HG02571 (cell line): ENCODE measurements at regions not wholly inside any gene's neighbourhood (a gene's known extent, or its start where the extent isn't known, plus 50 kb on each side); places are given as distances from the start of the nearest gene placed in this dataset.

ENCODE experiments used
- ATAC-seq: cut with Tn5 transposase; IDR thresholded peaks from one replicate; pipeline ENCODE4 v1.9.1; 2021; ENCODE audit warnings: mild to moderate bottlenecking, moderate library complexity; ENCODE audit not compliant: unreplicated experiment

DNA sequence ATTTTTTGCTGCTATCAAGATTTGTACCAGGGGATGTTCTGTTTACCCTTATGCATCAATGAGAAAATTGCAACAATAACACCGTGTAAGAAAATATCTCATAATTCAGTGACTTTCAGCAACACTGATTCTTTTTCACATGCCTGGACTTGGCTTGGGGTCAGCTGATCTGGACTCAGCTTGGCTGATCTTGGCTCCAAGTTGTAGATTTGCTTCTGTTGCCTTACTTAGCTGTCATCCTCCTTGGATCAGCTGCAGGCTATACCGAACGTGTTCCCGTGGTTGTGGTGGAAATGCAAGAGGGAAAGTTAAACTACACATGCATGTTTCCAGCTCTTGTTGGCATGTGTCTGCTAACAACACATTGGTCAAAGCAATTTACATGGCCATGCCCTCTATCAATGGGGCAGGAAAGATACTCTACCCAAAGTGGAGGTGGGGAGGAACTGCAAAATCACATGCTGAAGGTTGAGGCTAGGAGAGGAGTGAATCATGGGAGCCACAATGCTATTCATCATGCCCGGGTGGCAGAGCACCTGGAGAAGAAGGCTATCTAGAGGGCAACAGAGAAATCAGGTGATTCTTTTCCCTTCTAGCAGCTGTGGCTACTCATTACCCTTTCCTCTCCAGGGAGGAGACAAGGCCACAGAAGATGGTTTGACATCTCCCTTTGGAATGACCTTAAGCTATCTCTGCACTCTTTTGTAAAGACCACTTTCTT, 1276.3 kb upstream of the AUTS2 start:
- ATAC-seq = no peak

DNA sequence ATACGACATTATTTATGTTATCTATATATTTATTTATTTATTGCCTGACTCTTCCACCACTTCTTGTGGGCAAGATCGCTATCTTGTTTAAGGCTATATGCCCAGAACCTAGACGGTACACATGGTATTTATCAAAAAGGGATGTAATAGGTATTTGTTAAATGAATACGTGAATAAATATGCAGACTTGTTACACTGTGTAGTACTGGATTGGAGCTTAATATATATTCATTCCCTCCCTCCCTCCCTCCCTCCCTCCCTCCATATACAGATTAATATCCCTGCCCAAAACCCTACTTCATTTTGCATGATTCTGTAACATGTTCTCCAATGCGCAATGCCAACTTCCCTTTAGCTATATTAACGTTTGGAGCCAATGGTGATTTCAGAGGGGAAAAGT, 1273.7 kb upstream of the AUTS2 start:
- no peak for ATAC-seq

DNA sequence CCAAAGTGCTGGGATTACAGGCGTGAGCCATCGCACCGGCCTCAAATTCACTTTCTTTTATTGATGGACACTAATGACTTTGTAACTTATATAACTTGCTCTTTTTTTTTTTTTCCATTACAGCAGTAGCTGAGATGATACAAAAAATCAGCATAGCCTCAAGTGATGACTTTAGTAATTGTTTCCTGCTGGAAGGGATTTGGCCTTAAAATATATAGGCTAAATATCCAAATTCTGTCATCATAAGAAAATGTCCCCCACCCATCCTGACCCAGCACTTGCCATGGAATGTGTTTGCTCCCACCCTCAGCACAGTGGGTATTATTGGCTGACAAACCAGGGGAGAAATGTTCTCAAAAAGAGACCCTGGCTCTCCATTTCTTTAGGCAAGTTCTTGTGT, 1264.1 kb upstream of the AUTS2 start:
- no peak for ATAC-seq

DNA sequence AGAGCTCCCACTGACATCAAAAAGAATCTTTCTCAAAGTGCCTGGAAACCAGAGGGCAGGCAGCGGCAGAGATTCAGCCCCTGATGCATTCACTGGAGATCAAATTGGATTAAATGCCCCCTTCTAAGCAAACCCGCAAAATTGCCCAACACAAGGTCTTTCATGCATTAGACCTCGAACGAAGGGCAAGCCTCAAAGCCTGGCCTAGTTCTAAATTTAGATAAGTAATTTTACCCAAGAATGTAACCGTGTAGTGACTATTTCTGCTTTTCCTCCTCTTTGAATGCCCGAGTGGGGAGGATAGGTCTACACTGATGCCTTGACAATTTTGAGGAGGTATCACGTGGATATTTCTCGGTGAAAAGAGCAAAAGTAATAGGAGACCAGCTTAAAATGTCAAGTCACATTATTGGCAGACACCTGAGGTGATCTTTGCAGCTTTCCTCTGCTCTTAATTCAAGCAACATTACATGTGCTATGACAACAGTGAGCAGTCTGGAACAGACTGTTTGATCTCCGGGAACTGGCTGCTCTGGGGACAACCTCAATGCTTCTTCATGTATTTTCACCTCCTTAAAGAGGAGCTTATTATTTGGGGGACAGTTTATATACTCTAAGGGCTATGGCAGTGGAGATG, 1263.5 kb upstream of the AUTS2 start:
- ATAC-seq = no peak

DNA sequence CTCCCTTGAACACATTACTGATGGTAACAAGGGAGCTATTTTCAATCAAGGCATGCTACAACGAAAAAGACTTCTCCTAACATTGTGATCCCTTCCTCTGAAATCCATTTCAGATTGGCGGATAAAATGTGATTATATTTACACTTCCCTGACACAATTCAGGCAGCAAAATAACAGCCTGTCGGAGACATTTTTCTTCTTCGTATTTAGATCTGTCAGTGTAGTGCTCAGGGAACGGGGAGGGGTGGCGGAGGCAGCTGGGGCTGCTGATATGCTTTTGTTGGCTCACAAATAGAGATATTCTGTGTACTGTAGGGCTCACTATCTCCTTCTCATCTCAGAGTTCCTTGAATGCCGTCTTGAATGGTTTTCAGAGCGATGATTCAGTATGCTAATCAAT, 1261.7 kb upstream of the AUTS2 start:
- no peak for ATAC-seq

DNA sequence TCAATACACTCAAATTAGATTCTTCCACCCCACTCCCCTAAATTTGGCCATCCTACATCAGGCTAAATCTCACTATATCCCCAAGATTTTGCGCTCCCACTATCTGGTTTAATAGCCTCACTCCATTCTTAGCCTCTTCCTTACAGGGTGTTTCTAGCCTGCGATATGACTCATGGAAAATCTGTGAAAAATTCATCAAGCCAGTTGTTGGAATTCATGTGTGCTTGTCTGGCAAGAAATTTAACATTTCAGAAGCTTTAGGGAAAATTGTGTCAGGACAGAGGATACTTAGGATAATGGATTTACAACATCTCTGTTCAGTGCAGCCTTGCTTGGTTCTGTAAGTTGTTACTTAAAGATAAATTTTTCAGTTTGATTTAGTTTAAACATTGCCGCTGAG, 1249.9 kb upstream of the AUTS2 start:
- ATAC-seq = no peak

DNA sequence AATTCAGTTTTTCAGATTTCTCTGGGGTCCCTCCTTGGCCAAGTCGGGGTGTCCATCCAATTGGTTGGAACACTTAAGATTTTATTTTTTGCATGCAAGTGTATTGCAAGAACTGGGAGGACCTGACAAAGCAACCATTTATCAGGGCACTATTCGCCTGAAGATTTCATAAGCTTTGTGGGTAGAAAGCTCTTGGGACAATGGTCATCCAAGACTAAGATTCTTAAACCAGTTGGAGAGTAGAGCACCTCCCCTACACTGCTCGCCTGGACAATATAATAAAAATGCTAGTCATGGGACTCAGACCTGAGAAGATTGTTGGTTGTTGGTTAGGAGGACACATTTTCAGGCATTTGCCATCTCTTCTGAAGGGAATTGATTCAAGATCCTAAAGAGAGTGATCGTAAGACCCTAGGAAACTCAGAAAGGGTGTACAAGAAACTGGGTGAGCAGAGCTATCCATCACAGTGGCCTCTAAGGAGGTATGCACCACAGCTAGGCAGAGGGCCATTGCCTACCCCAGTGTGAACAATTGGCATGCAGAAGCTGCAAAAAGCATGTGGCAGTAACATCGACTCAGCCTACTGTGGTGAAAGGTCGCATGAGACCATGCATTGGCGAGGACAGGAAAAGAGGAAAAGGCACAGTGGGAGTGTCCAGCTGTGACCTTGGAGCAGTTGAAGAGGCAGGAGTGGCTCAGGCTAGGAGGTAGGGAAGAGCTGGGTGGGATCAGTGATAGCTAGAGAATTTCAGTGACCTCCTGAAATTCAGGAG, 1235.3 kb upstream of the AUTS2 start:
- no peak for ATAC-seq

DNA sequence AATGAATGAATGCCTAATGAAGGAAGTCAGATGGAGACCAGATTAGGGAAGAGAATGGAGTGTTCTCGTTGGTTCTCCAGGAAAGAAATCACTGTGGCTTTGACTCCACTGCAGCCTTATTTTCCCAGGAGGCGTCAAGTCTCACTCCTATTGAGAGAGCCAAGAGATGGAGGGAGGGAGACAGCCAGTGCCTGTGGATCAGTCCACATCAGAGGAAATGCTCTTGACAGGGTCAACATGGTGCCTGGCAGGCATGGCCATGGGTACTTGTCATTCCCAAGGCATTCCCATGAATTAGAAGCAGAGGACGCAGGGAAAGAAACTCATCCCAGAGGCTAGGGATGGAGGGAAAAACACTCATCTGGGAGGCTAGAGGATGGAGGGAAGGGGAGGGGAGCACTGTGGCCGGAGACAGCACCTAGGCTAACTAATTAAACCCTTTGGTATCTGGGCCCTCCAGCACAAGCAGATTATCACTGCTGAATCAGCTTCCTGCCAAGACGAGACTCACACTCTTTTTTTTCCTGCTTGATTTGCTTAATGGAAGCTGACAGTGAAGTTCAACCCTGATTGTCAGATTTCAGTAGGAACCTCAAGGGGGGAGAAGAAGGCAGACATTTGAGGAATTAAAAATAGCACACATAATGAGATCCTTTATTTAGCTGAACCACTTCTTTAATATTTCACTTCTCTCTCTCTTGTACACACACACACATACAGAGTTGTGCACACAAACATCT, 1233.2 kb upstream of the AUTS2 start:
- ATAC-seq = no peak

DNA sequence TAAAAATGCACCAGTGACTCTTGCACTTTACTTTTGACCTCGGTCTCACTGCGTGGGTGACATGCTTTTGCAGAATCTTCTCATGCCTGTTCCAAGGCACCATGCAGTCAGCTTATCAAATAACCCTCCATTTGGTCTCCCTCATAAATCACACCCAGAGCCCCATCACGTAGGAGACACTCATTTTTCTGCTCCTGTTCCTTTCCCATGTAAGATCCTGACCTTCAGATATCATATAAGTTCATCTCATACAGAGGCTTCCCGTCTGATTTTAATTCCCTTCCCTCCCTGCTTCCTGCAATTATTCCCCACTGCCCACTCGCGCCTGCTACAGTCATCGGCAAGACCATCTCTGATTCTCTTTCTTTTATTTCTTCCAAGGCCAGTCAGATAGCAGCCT, 1226.3 kb upstream of the AUTS2 start:
- ATAC-seq = no peak

DNA sequence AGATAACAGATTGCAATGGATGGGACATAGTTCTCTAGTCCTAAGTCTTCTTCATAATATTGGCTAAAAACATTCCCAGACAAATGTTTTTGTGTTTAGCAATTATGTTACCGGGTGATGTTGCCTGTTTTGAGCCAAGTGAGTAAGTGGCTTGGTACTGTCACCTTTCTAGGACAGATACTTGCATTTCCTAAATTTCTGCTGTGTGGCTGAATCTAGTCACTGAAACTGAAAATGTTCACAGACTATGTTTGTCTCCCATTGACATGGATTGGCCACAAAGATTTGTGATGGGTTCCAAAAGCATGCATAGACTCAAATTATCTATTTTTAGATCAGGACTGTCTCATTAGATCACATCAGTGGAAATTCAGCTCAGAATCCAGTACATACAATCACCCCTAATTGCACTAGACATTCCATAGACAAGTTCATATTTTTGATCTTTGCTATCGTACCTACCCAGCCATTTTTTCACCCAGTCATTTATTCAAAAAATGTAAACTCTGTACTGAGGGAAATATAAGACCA, 1222.1 kb upstream of the AUTS2 start:
- no peak for ATAC-seq

DNA sequence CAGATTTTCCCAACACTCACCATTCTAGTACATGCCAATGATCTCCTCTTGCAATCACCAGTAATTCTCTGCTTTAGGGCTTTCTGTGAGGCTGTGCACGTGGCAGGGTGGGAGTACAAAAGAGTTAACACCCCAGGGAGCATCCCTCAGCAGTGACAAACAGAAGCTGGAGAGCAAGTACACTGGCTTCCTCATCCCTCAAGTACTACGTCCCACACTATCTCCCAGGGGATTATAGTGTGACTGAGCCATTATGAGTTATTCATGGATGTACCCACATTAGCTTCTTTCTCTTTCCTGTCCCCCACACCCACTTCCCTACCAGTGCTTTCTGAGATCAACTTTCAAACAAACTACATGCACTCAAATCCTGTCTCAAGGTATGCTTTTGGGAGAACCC, 1216.5 kb upstream of the AUTS2 start:
- ATAC-seq = no peak

DNA sequence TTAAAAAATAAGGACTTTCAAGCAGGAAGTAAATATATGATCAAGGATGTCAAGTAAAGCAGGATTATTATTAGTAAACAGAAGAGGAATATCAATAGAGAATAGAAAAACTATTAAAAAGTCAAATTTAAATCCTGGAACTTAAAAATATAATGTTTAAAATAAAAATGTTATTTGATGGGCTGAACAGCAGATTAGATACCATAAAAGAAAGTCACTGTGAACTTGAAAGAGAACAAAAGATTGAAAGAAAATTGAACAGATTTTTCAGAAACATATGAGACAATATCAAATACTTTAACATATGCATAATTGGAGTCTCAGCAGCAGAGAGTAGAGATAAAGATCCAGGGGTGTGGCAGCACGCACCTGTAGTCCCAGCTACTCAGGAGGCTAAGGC, 1213.7 kb upstream of the AUTS2 start:
- ATAC-seq = no peak

DNA sequence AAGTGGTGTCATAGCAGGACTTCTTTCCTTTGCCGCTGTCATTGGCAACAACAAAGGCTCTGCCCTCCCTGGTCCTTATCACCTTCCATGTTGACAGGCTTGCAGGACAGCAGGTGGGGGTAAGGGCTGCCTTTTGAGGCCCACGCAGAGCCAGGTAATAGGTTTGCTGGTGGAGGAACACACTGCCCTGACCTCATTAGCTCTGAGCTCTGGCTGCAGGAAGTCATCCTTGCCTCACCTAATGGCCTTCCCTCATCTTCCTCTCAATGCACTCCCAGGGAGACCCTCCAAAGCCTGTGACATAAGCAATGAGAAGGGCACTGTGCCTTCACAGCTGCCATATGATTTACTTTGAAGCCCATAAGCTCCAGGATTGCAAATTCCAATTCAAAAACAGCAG, 1205.2 kb upstream of the AUTS2 start:
- no peak for ATAC-seq

DNA sequence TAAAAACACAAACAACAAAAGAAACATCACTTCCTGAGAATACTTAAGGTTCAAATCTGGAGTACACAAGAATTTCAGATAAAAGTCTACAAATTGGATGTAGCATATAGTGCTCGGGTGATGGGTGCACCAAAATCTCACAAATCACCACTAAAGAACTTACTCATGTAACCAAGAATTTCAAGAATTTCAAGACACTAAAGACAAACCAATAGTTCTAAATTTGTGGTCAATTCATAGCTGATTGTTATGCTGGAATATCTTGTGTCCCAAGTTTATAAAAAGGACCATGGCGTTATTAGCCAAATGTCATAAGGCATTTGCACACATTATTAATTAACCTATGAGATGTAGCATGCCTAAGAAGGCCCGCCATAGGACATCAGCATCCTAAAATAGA, 1204.1 kb upstream of the AUTS2 start:
- no peak for ATAC-seq

DNA sequence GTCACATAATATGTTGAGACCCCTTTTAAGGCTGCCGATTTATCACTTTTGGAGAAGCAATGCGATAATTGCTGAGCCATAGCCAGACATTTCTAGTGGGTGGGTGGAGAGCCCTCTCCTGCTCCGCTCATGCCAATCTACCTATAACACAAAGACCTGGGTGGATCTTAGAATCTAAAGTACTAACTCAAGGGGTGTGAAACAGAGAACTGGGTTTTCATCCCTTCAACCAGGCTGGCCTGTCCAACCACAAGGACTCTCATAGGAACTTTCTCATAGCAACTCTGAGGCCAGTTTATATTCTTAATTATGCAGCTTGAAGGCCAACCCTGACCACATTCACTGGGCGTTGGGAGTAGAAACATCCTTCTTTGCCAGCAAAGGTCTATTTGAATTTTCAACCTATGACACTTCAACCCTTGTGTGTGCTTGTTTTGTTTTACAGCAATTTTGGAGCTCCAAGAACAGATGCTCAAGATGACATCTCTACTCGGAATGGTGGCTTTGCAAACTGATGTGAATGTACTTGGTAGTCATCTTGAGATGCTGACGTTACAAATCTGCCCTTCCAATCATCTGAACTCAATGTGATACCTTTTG, 1198.2 kb upstream of the AUTS2 start:
- no peak for ATAC-seq

DNA sequence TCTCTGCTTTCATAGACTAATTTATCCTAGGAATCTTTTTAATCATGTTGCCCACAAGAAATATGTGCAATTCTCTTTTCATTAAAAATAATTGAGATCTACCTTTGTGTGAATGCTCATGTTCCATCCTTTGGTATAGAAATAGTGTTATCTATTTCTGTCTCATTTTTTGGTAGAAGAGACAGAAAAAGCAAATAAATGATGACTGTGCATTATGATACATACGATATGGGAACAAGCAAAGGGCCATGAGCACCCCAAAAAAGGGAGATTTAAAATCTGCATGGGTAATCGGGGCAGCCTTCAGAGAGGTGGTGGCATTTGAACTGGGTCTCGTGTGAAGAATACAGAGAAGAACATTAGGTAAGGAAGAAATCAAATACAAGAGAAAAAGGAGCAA, 1197.5 kb upstream of the AUTS2 start:
- ATAC-seq = no peak

DNA sequence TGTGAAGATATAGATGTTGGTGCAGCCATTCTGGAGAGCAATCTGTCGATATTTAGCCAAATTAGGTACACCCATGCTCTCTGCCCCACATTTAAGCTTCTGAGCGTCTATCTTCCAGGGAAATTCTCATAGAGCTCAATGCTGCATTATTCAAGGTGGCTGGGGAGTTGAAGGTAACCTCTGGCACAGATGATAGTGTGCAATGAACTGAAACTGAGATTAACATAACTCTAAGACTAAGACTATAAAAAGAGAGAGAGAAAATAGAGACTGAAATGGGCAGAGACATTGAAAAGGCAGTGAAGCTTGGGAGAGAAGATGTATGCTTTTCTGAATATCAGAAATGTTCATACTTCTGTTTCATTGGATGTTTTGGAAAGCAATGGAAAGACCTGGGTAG, 1197.0 kb upstream of the AUTS2 start:
- no peak for ATAC-seq

DNA sequence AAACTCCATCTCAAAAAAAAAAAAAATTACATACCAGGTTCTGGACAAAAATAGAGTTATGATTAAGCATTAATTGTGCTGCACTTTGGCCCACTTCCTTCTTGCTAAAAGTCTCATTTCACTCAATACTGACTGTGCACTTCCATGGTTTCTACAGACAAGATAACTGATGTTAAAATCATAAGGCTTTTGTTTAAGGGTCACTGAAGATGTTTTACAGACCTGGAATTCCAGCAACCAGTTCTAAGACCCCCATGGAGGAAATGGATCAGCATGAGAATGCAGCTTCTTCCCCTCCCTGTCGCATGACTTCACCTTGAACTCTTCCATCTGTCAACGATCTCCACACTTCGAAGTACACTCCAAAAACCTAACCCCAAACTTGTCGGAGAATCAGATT, 1191.8 kb upstream of the AUTS2 start:
- no peak for ATAC-seq

DNA sequence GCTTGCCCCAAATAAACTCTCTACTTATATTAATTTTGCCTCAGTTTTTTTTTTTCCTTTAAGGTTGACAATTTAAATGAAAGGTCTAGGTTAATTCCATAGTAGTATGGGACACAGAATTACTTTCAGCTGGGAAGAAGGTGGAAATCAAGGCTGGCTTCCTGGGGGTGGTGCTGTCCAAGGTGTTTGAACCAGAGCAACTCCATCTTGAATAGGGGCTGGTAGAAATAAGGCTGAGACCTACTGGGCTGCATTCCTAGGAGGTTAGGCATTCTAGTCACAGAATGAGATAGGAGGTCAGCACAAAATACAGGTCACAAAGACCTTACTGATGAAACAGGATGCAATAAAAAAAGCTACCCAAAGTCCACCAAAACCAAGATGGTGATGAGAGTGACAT, 1190.8 kb upstream of the AUTS2 start:
- ATAC-seq = no peak

DNA sequence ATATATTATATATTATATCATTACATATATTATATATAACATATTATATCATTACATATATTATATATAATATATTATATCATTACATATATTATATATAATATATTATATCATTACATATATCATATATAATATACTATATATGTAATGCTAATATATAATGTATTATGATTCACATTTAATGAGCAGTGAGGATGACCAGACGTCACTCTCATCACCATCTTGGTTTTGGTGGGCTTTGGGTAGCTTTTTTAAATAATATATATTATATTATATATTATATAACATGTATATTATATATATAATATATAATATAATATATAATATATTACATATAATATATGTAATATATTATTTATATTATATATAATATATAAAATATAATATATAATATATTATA, 1189.4 kb upstream of the AUTS2 start:
- no peak for ATAC-seq

DNA sequence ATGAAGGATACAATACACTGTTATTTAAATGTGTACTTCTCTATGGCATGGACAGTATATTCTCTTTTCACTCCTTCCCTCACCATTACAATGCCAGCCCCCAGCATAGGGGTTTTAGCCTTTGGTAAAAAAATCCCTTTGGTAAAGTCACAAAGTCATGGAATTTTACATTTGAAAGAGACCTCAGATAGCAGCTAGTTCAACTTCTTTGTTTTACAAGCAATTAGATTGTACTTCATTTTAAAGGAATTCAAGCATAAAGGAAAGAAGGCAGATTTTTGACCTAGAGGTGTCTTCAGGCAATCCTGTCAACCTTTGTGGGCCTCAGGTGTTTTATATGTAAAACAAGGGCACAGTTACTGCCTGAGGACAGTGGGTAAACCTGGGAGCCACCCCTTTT, 1188.4 kb upstream of the AUTS2 start:
- no peak for ATAC-seq
